ENCODE measurements at regions not wholly inside any gene's neighbourhood (a gene's known extent, or its start where the extent isn't known, plus 50 kb on each side); places are given as distances from the start of the nearest gene placed in this dataset.
"Not testable (repeated sequence)": the region's sequence is repeated elsewhere in the genome, so short reads cannot be mapped to it uniquely, and the experiment has no call there.

- DNase-seq = no peak
Measured at GRCh38 chr10:23975431-23975830, 233.5 kb upstream of the KIAA1217 start.

GRCh38 chr10:23976275-23976674, 232.7 kb upstream of the KIAA1217 start:
- no peak for DNase-seq

- DNase-seq = no peak
Measured at GRCh38 chr10:23978317-23978716, 230.6 kb upstream of the KIAA1217 start.

- no peak for DNase-seq
Measured at GRCh38 chr10:23980094-23980493, 228.8 kb upstream of the KIAA1217 start.

- no peak for DNase-seq
Measured at GRCh38 chr10:23981520-23982309, 227.2 kb upstream of the KIAA1217 start.

- not testable (repeated sequence) for DNase-seq
Measured at GRCh38 chr10:23984405-23984804, 224.5 kb upstream of the KIAA1217 start.

- no peak for DNase-seq
Measured at GRCh38 chr10:23988006-23988405, 220.9 kb upstream of the KIAA1217 start.

- DNase-seq = peak; percentile 42
Measured at GRCh38 chr10:23994459-23995046, 214.4 kb upstream of the KIAA1217 start.

- DNase-seq = no peak
Measured at GRCh38 chr10:23999445-23999844, 209.5 kb upstream of the KIAA1217 start.

- DNase-seq = no peak
Measured at GRCh38 chr10:24000271-24000813, 208.6 kb upstream of the KIAA1217 start.

- DNase-seq = no peak
Measured at GRCh38 chr10:24006741-24007140, 202.2 kb upstream of the KIAA1217 start.

GRCh38 chr10:24007359-24007758, 201.6 kb upstream of the KIAA1217 start:
- DNase-seq = no peak

- DNase-seq = no peak
Measured at GRCh38 chr10:24008164-24009091, 200.5 kb upstream of the KIAA1217 start.

GRCh38 chr10:24009115-24009514, 199.8 kb upstream of the KIAA1217 start:
- DNase-seq = no peak

GRCh38 chr10:24009736-24010135, 199.2 kb upstream of the KIAA1217 start:
- no peak for DNase-seq

GRCh38 chr10:24010436-24010970, 198.4 kb upstream of the KIAA1217 start:
- no peak for DNase-seq

GRCh38 chr10:24012249-24012803, 196.6 kb upstream of the KIAA1217 start:
- DNase-seq = no peak

- DNase-seq = no peak
Measured at GRCh38 chr10:24027107-24027506, 181.8 kb upstream of the KIAA1217 start.

- no peak for DNase-seq
Measured at GRCh38 chr10:24034571-24034970, 174.4 kb upstream of the KIAA1217 start.

- no peak for DNase-seq
Measured at GRCh38 chr10:24035761-24036160, 173.2 kb upstream of the KIAA1217 start.

- no peak for DNase-seq
Measured at GRCh38 chr10:24039315-24039714, 169.6 kb upstream of the KIAA1217 start.

- DNase-seq = no peak
Measured at GRCh38 chr10:24039897-24040296, 169.0 kb upstream of the KIAA1217 start.

- DNase-seq = no peak
Measured at GRCh38 chr10:24041034-24041433, 167.9 kb upstream of the KIAA1217 start.

Measured in activated CD4-positive, alpha-beta T cell treated with anti-CD3 and anti-CD28 coated beads, Interleukin-2, amount 50 U/mL, for 16 hours (primary cell).